Retina (tissue), 1 donor: ENCODE measurements at regions not wholly inside any gene's neighbourhood (a gene's known extent, or its start where the extent isn't known, plus 50 kb on each side); places are given as distances from the start of the nearest gene placed in this dataset.
A peak's percentile ranks its signal among the peaks of the same experiment; 100 is the strongest.

Experiments
- DNase-seq: peaks from one replicate; pipeline ENCODE4 v3.0.0-alpha.2; 2016

- DNase-seq: no peak
These were observed 154.5 kb upstream of the SPAG17 start for GRCh38 chr1:118339400-118340124.

GRCh38 chr1:118338936-118339335, 153.9 kb upstream of the SPAG17 start:
- no peak for DNase-seq

GRCh38 chr1:118337346-118337745, 152.3 kb upstream of the SPAG17 start:
- no peak for DNase-seq

- DNase-seq: no peak
These were observed 150.3 kb upstream of the SPAG17 start for GRCh38 chr1:118335331-118335732.

GRCh38 chr1:118334506-118334905, 149.5 kb upstream of the SPAG17 start:
- no peak for DNase-seq

- peak; percentile 26 for DNase-seq
These were observed 148.7 kb upstream of the SPAG17 start for GRCh38 chr1:118333601-118334210.

- DNase-seq: no peak
These were observed 142.1 kb upstream of the SPAG17 start for GRCh38 chr1:118326960-118327629.

GRCh38 chr1:118325550-118326225, 140.7 kb upstream of the SPAG17 start:
- no peak for DNase-seq

GRCh38 chr1:118323246-118323645, 138.2 kb upstream of the SPAG17 start:
- DNase-seq: no peak

GRCh38 chr1:118322331-118322730, 137.3 kb upstream of the SPAG17 start:
- DNase-seq: no peak

- no peak for DNase-seq
These were observed 136.8 kb upstream of the SPAG17 start for GRCh38 chr1:118321840-118322239.

- DNase-seq: no peak
These were observed 133.0 kb upstream of the SPAG17 start for GRCh38 chr1:118317842-118318614.

GRCh38 chr1:118306851-118307250, 121.8 kb upstream of the SPAG17 start:
- DNase-seq: no peak

- DNase-seq: no peak
These were observed 119.8 kb upstream of the SPAG17 start for GRCh38 chr1:118304722-118305359.

GRCh38 chr1:118303534-118303933, 118.5 kb upstream of the SPAG17 start:
- no peak for DNase-seq

GRCh38 chr1:118303064-118303463, 118.0 kb upstream of the SPAG17 start:
- DNase-seq: no peak

- no peak for DNase-seq
These were observed 117.1 kb upstream of the SPAG17 start for GRCh38 chr1:118302145-118302544.

GRCh38 chr1:118300808-118301207, 115.8 kb upstream of the SPAG17 start:
- DNase-seq: no peak

- no peak for DNase-seq
These were observed 113.4 kb upstream of the SPAG17 start for GRCh38 chr1:118298397-118298796.

GRCh38 chr1:118297521-118297920, 112.5 kb upstream of the SPAG17 start:
- DNase-seq: no peak

GRCh38 chr1:118294875-118295642, 110.0 kb upstream of the SPAG17 start:
- no peak for DNase-seq
